ENCODE measurements at regions not wholly inside any gene's neighbourhood (a gene's known extent, or its start where the extent isn't known, plus 50 kb on each side); places are given as distances from the start of the nearest gene placed in this dataset.
"Not testable (repeated sequence)": the region's sequence is repeated elsewhere in the genome, so short reads cannot be mapped to it uniquely, and the experiment has no call there.

- no peak overlapping the region for H3K4me3 ChIP-seq (ENCODE audit: low read length in 2 of 2)
- no peak overlapping the region for H3K27ac ChIP-seq (ENCODE audit: low read depth in 1 of 2, low read length in 2 of 2)
- H3K4me1 ChIP-seq (ENCODE audit: control insufficient read depth in 1 of 2, insufficient read depth in 2 of 2, low read length in 2 of 2) = no peaks in the 10 kb centered on the region
- ATAC-seq (ENCODE audit: low FRiP score) (no peak), DNase-seq (no peak)
- H3K9me3 ChIP-seq (ENCODE audit: control insufficient read depth, low read length) = no peaks in the 10 kb centered on the region
- H3K27me3 ChIP-seq (ENCODE audit: control insufficient read depth in 1 of 2, insufficient read depth in 2 of 2, low read length in 1 of 2) = no peaks in the 10 kb centered on the region
- intact Hi-C loops (cut with DNase I) = no loop called here
- H3K36me3 ChIP-seq (ENCODE audit: control insufficient read depth in 1 of 2, insufficient read depth in 2 of 2, low read length in 1 of 2) = no peaks in the 10 kb centered on the region
These were observed 188.2 kb downstream of the PTH2R start for GRCh38 chr2:208594642-208595385.

GRCh38 chr2:208595386-208596275 is 189.0 kb downstream of the PTH2R start:
- 58 to 67% methylated on average over 3 of the region's 3 CpGs for WGBS, 2 donors
- ATAC-seq (ENCODE audit: low FRiP score) = no peak

GRCh38 chr2:208607694-208608093 is 201.1 kb downstream of the PTH2R start:
- H3K4me3 ChIP-seq (ENCODE audit: low read length in 2 of 2) = no peak overlapping the region
- ATAC-seq (ENCODE audit: low FRiP score) (no peak), DNase-seq (no peak)
- no peaks in the 10 kb centered on the region for H3K4me1 ChIP-seq (ENCODE audit: control insufficient read depth in 1 of 2, insufficient read depth in 2 of 2, low read length in 2 of 2)
- H3K36me3 ChIP-seq (ENCODE audit: control insufficient read depth in 1 of 2, insufficient read depth in 2 of 2, low read length in 1 of 2) = no peaks in the 10 kb centered on the region
- no peaks in the 10 kb centered on the region for H3K27me3 ChIP-seq (ENCODE audit: control insufficient read depth in 1 of 2, insufficient read depth in 2 of 2, low read length in 1 of 2)
- intact Hi-C loops (cut with DNase I) = no loop called here
- 81 to 88% methylated on average over 4 of the region's 4 CpGs for WGBS, 2 donors
- H3K9me3 ChIP-seq (ENCODE audit: control insufficient read depth, low read length) = no peaks in the 10 kb centered on the region
- no peak overlapping the region for H3K27ac ChIP-seq (ENCODE audit: low read depth in 1 of 2, low read length in 2 of 2)

More at GRCh38 chr2:208595386-208596275, 189.0 kb downstream of the PTH2R start:
- intact Hi-C loops (cut with DNase I) = no loop called here
- Histone ChIP-seq H3K27me3 (ENCODE audit: control insufficient read depth in 1 of 2, insufficient read depth in 2 of 2, low read length in 1 of 2) (no peaks in the 10 kb centered on the region), H3K9me3 (ENCODE audit: control insufficient read depth, low read length) (no peaks in the 10 kb centered on the region), H3K36me3 (ENCODE audit: control insufficient read depth in 1 of 2, insufficient read depth in 2 of 2, low read length in 1 of 2) (no peaks in the 10 kb centered on the region), H3K4me3 (ENCODE audit: low read length in 2 of 2) (no peak overlapping the region), H3K4me1 (ENCODE audit: control insufficient read depth in 1 of 2, insufficient read depth in 2 of 2, low read length in 2 of 2) (no peaks in the 10 kb centered on the region), H3K27ac (ENCODE audit: low read depth in 1 of 2, low read length in 2 of 2) (no peak overlapping the region)
- DNase-seq = no peak

- intact Hi-C loops (cut with DNase I) = no loop called here
- Histone ChIP-seq H3K27me3 (ENCODE audit: control insufficient read depth in 1 of 2, insufficient read depth in 2 of 2, low read length in 1 of 2) (no peaks in the 10 kb centered on the region), H3K4me1 (ENCODE audit: control insufficient read depth in 1 of 2, insufficient read depth in 2 of 2, low read length in 2 of 2) (no peaks in the 10 kb centered on the region), H3K27ac (ENCODE audit: low read depth in 1 of 2, low read length in 2 of 2) (no peak overlapping the region), H3K9me3 (ENCODE audit: control insufficient read depth, low read length) (no peaks in the 10 kb centered on the region), H3K4me3 (ENCODE audit: low read length in 2 of 2) (no peak overlapping the region), H3K36me3 (ENCODE audit: control insufficient read depth in 1 of 2, insufficient read depth in 2 of 2, low read length in 1 of 2) (no peaks in the 10 kb centered on the region)
- no peak for ATAC-seq (ENCODE audit: low FRiP score)
- DNase-seq = no peak
- WGBS, 2 donors = 49 to 58% methylated on average over 1 of the region's 1 CpG
These were observed 201.7 kb downstream of the PTH2R start for GRCh38 chr2:208608122-208608835.

GRCh38 chr2:208609166-208609804 is 202.7 kb downstream of the PTH2R start:
- 6 to 14% methylated on average over 2 of the region's 2 CpGs for WGBS, 2 donors

GRCh38 chr2:208615675-208616074 is 209.1 kb downstream of the PTH2R start:
- H3K27me3 ChIP-seq (ENCODE audit: control insufficient read depth in 1 of 2, insufficient read depth in 2 of 2, low read length in 1 of 2); H3K27ac ChIP-seq (ENCODE audit: low read depth in 1 of 2, low read length in 2 of 2); DNase-seq; H3K9me3 ChIP-seq (ENCODE audit: control insufficient read depth, low read length); H3K4me3 ChIP-seq (ENCODE audit: low read length in 2 of 2); ATAC-seq (ENCODE audit: low FRiP score); intact Hi-C loops (cut with DNase I); H3K4me1 ChIP-seq (ENCODE audit: control insufficient read depth in 1 of 2, insufficient read depth in 2 of 2, low read length in 2 of 2); H3K36me3 ChIP-seq (ENCODE audit: control insufficient read depth in 1 of 2, insufficient read depth in 2 of 2, low read length in 1 of 2): not testable (repeated sequence)
- 27 to 39% methylated on average over 1 of the region's 1 CpG for WGBS, 2 donors

More at GRCh38 chr2:208609166-208609804, 202.7 kb downstream of the PTH2R start:
- ATAC-seq (ENCODE audit: low FRiP score) (no peak), DNase-seq (no peak)
- H3K9me3 ChIP-seq (ENCODE audit: control insufficient read depth, low read length) = no peaks in the 10 kb centered on the region
- H3K4me3 ChIP-seq (ENCODE audit: low read length in 2 of 2) = no peak overlapping the region
- intact Hi-C loops (cut with DNase I) = no loop called here
- no peaks in the 10 kb centered on the region for H3K27me3 ChIP-seq (ENCODE audit: control insufficient read depth in 1 of 2, insufficient read depth in 2 of 2, low read length in 1 of 2)
- H3K4me1 ChIP-seq (ENCODE audit: control insufficient read depth in 1 of 2, insufficient read depth in 2 of 2, low read length in 2 of 2) = no peaks in the 10 kb centered on the region
- H3K36me3 ChIP-seq (ENCODE audit: control insufficient read depth in 1 of 2, insufficient read depth in 2 of 2, low read length in 1 of 2) = no peaks in the 10 kb centered on the region
- no peak overlapping the region for H3K27ac ChIP-seq (ENCODE audit: low read depth in 1 of 2, low read length in 2 of 2)

GRCh38 chr2:208618220-208618619 is 211.6 kb downstream of the PTH2R start:
- Histone ChIP-seq H3K4me3 (ENCODE audit: low read length in 2 of 2) (no peak overlapping the region), H3K4me1 (ENCODE audit: control insufficient read depth in 1 of 2, insufficient read depth in 2 of 2, low read length in 2 of 2) (no peaks in the 10 kb centered on the region), H3K9me3 (ENCODE audit: control insufficient read depth, low read length) (no peaks in the 10 kb centered on the region), H3K27ac (ENCODE audit: low read depth in 1 of 2, low read length in 2 of 2) (no peak overlapping the region), H3K36me3 (ENCODE audit: control insufficient read depth in 1 of 2, insufficient read depth in 2 of 2, low read length in 1 of 2) (no peaks in the 10 kb centered on the region), H3K27me3 (ENCODE audit: control insufficient read depth in 1 of 2, insufficient read depth in 2 of 2, low read length in 1 of 2) (no peaks in the 10 kb centered on the region)
- DNase-seq = no peak
- no peak for ATAC-seq (ENCODE audit: low FRiP score)
- intact Hi-C loops (cut with DNase I) = no loop called here
- 89 to 92% methylated on average over 4 of the region's 4 CpGs for WGBS, 2 donors

- 63 to 76% methylated on average over 1 of the region's 1 CpG for WGBS, 2 donors
- Histone ChIP-seq H3K9me3 (ENCODE audit: control insufficient read depth, low read length) (no peaks in the 10 kb centered on the region), H3K36me3 (ENCODE audit: control insufficient read depth in 1 of 2, insufficient read depth in 2 of 2, low read length in 1 of 2) (no peaks in the 10 kb centered on the region), H3K4me1 (ENCODE audit: control insufficient read depth in 1 of 2, insufficient read depth in 2 of 2, low read length in 2 of 2) (no peaks in the 10 kb centered on the region), H3K27ac (ENCODE audit: low read depth in 1 of 2, low read length in 2 of 2) (no peak overlapping the region), H3K4me3 (ENCODE audit: low read length in 2 of 2) (no peak overlapping the region), H3K27me3 (ENCODE audit: control insufficient read depth in 1 of 2, insufficient read depth in 2 of 2, low read length in 1 of 2) (no peaks in the 10 kb centered on the region)
- ATAC-seq (ENCODE audit: low FRiP score) (no peak), DNase-seq (no peak)
- intact Hi-C loops (cut with DNase I) = no loop called here
These were observed 213.4 kb downstream of the PTH2R start for GRCh38 chr2:208619993-208620392.

All from aorta (tissue), 5 donors.